Liver (tissue), 8 donors: ENCODE measurements at regions not wholly inside any gene's neighbourhood (a gene's known extent, or its start where the extent isn't known, plus 50 kb on each side); places are given as distances from the start of the nearest gene placed in this dataset.

Source experiments
- DNase-seq: peaks from one replicate; pipeline ENCODE4 v3.0.0-alpha.2; 2017; ENCODE audit warnings: low spot score
- H3K27ac ChIP-seq, 2 donors: one replicate each; pipeline ENCODE4 v1.7.0; 2013; ENCODE audit warnings: inconsistent platforms in 2 of 2, low read length in 2 of 2, control low read depth in 1 of 2, low read depth in 1 of 2, mild to moderate bottlenecking in 1 of 2
- H3K27me3 ChIP-seq, 4 donors: one replicate each; pipeline versions ENCODE4 v1.6.1 to v1.7.0; 2013; ENCODE audit warnings: low read length in 3 of 4, inconsistent platforms in 1 of 4, mild to moderate bottlenecking in 1 of 4, moderate library complexity in 1 of 4; ENCODE audit not compliant: control insufficient read depth in 4 of 4, insufficient read depth in 4 of 4
- H3K36me3 ChIP-seq, 4 donors: one replicate each; pipeline versions ENCODE4 v1.6.1 to v1.7.0; 2013; ENCODE audit warnings: low read length in 3 of 4, mild to moderate bottlenecking in 3 of 4, low read depth in 1 of 4, moderate library complexity in 1 of 4; ENCODE audit not compliant: control insufficient read depth in 4 of 4, insufficient read depth in 3 of 4
- H3K4me1 ChIP-seq, 4 donors: one replicate each; pipeline versions ENCODE4 v1.6.1 to v1.7.0; 2013; ENCODE audit warnings: low read length in 3 of 4, mild to moderate bottlenecking in 3 of 4, moderate library complexity in 1 of 4; ENCODE audit not compliant: control insufficient read depth in 4 of 4, insufficient read depth in 4 of 4
- H3K4me3 ChIP-seq, 3 donors: one replicate each; pipeline versions ENCODE4 v1.6.1 to v1.7.0; 2013; ENCODE audit warnings: low read length in 3 of 3, control low read depth in 1 of 3, low read depth in 1 of 3, mild to moderate bottlenecking in 1 of 3
- H3K9ac ChIP-seq, 2 donors: one replicate each; pipeline ENCODE4 v1.7.0; 2013; ENCODE audit warnings: low read length in 2 of 2, mild to moderate bottlenecking in 2 of 2, moderate library complexity in 2 of 2, control low read depth in 1 of 2, low read depth in 1 of 2
- H3K9me3 ChIP-seq, 4 donors: one replicate each; pipeline versions ENCODE4 v1.6.1 to v1.7.0; 2013; ENCODE audit warnings: low read length in 3 of 4; ENCODE audit not compliant: control insufficient read depth in 4 of 4
- ATF3 ChIP-seq: IDR thresholded peaks from 2 replicates; pipeline ENCODE4 v1.6.1; 2016; ENCODE audit warnings: antibody characterized with exemption
- CTCF ChIP-seq: fragments of 150-350 bp; IDR thresholded peaks from 2 replicates; pipeline ENCODE4 v1.5.1; 2017; ENCODE audit warnings: improper control_type of control experiment, low read depth, low read length; ENCODE audit not compliant: missing input control
- EGR1 ChIP-seq, 2 donors: IDR thresholded peaks; 2 replicates each; pipeline ENCODE4 v1.6.1; 2016 to 2018; ENCODE audit warnings: antibody characterized with exemption in 2 of 2, low read depth in 2 of 2
- FOXA1 ChIP-seq: IDR thresholded peaks from 2 replicates; pipeline ENCODE4 v1.6.1; 2016; ENCODE audit warnings: antibody characterized with exemption
- FOXA2 ChIP-seq: IDR thresholded peaks from 2 replicates; pipeline ENCODE4 v1.6.1; 2016; ENCODE audit warnings: antibody characterized with exemption
- GABPA ChIP-seq, 2 donors: IDR thresholded peaks in 1 of 2; conservative IDR thresholded peaks in 1 of 2; 2 replicates each; pipeline ENCODE4 v1.6.1; 2016; ENCODE audit warnings: antibody characterized with exemption in 2 of 2, mild to moderate bottlenecking in 1 of 2, moderate library complexity in 1 of 2
- HNF4A ChIP-seq, 2 donors: conservative IDR thresholded peaks; 2 replicates each; pipeline ENCODE4 v1.6.1; 2016; ENCODE audit warnings: antibody characterized with exemption in 2 of 2, mild to moderate bottlenecking in 2 of 2
- HNF4G ChIP-seq: IDR thresholded peaks from 2 replicates; pipeline ENCODE4 v1.6.1; 2016; ENCODE audit warnings: antibody characterized with exemption
- JUND ChIP-seq, 2 donors: IDR thresholded peaks; 2 replicates each; pipeline ENCODE4 v1.6.1; 2016; ENCODE audit warnings: antibody characterized with exemption in 2 of 2
- NR2F2 ChIP-seq: IDR thresholded peaks from 2 replicates; pipeline ENCODE4 v1.6.1; 2016; ENCODE audit warnings: antibody characterized with exemption
- RAD21 ChIP-seq, 2 donors: IDR thresholded peaks; 2 replicates each; pipeline ENCODE4 v1.6.1; 2016; ENCODE audit warnings: antibody characterized with exemption in 2 of 2, mild to moderate bottlenecking in 2 of 2
- RXRA ChIP-seq, 2 donors: IDR thresholded peaks; 2 replicates each; pipeline ENCODE4 v1.6.1; 2017 to 2018; ENCODE audit warnings: antibody characterized with exemption in 2 of 2, mild to moderate bottlenecking in 1 of 2
- SP1 ChIP-seq: IDR thresholded peaks from 2 replicates; pipeline ENCODE4 v1.6.1; 2018; ENCODE audit warnings: antibody characterized with exemption, mild to moderate bottlenecking
- TAF1 ChIP-seq: conservative IDR thresholded peaks from 2 replicates; pipeline ENCODE4 v1.6.1; 2016; ENCODE audit warnings: antibody characterized with exemption, mild to moderate bottlenecking
- YY1 ChIP-seq: IDR thresholded peaks from 2 replicates; pipeline ENCODE4 v1.6.1; 2016; ENCODE audit warnings: antibody characterized with exemption, mild to moderate bottlenecking
- WGBS: extraction: QIAGEN DNeasy Blood & Tissue Kit; methylation state at CpG from one replicate; pipeline ENCODE4 v1.1.7; 2013; 5-methylcytosine and 5-hydroxymethylcytosine counted together
- TF ChIP-seq, protein P1 (sequence below): IDR thresholded peaks from 2 replicates; pipeline ENCODE4 v1.6.1; 2016; ENCODE audit warnings: antibody characterized with exemption, mild to moderate bottlenecking
- TF ChIP-seq, protein P2 (sequence below): IDR thresholded peaks from 2 replicates; pipeline ENCODE4 v1.6.1; 2016; ENCODE audit warnings: antibody characterized with exemption
- donor health status: healthy.
- donor health status: healthy.
- donor health status: healthy.
- donor health status: healthy.
- donor health status: healthy.

DNA sequence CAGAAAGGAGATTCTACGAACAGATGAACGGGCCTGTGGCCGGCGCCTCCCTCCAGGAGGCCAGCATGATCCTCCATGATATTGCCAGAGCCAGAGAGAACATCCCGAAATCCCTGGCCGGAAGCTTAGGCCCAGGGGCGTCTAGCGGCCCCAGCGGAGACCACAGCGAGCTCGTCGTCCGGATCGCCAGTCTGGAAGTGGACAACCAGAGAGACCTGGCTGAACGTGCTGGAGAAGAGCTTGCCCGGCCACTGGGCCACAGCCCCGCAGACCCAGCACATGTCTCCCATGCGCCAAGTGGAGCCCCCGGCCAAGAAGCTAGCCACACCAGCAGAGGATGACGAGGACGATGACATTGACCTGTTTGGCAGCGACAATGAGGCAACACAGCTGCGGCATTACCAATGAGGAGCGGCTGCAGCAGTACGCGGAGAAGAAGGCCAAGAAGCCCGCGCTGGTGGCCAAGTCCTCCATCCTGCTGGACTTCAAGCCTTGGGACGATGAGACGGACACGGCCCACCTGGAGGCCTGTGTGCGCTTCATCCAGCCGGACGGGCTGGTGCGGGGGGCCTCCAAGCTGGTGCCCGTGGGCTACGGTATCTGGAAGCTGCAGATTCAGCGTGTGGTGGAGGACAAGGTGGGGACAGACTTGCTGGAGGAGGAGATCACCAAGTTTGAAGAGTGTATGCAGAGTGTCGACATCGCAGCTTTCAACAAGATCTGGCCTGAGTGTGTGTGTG is 78.8 kb upstream of the FRY start:
- H3K9ac ChIP-seq: no peak overlapping the region
- no peaks in the 10 kb centered on the region for H3K36me3 ChIP-seq
- no peak for DNase-seq
- H3K4me3 ChIP-seq: no peak overlapping the region
- no peaks in the 10 kb centered on the region for H3K27me3 ChIP-seq
- H3K9me3 ChIP-seq: no peaks in the 10 kb centered on the region
- 98% methylated on average over 40 of the region's 40 CpGs for WGBS
- no peak overlapping the region for H3K27ac ChIP-seq
- peaks cover 0 to 19% (median 4%) of the 10 kb centered on the region in 4 donors for H3K4me1 ChIP-seq
- TF ChIP-seq RXRA (IDR thresholded peaks at IDR 0.05): no peak
- TF ChIP-seq FOXA1: no peak
- TF ChIP-seq, protein P1, sequence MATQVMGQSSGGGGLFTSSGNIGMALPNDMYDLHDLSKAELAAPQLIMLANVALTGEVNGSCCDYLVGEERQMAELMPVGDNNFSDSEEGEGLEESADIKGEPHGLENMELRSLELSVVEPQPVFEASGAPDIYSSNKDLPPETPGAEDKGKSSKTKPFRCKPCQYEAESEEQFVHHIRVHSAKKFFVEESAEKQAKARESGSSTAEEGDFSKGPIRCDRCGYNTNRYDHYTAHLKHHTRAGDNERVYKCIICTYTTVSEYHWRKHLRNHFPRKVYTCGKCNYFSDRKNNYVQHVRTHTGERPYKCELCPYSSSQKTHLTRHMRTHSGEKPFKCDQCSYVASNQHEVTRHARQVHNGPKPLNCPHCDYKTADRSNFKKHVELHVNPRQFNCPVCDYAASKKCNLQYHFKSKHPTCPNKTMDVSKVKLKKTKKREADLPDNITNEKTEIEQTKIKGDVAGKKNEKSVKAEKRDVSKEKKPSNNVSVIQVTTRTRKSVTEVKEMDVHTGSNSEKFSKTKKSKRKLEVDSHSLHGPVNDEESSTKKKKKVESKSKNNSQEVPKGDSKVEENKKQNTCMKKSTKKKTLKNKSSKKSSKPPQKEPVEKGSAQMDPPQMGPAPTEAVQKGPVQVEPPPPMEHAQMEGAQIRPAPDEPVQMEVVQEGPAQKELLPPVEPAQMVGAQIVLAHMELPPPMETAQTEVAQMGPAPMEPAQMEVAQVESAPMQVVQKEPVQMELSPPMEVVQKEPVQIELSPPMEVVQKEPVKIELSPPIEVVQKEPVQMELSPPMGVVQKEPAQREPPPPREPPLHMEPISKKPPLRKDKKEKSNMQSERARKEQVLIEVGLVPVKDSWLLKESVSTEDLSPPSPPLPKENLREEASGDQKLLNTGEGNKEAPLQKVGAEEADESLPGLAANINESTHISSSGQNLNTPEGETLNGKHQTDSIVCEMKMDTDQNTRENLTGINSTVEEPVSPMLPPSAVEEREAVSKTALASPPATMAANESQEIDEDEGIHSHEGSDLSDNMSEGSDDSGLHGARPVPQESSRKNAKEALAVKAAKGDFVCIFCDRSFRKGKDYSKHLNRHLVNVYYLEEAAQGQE: no peak
- no peak for TF ChIP-seq FOXA2
- TF ChIP-seq GABPA (IDR thresholded peaks at IDR 0.05 in 1 of 2, conservative IDR thresholded peaks at IDR 0.05 in 1 of 2): no peak
- no peak for TF ChIP-seq JUND (IDR thresholded peaks at IDR 0.05)
- TF ChIP-seq EGR1 (IDR thresholded peaks at IDR 0.05; ENCODE audit: low read depth in 2 of 2): no peak
- no peak for TF ChIP-seq HNF4A (conservative IDR thresholded peaks at IDR 0.05)
- TF ChIP-seq, protein P2, sequence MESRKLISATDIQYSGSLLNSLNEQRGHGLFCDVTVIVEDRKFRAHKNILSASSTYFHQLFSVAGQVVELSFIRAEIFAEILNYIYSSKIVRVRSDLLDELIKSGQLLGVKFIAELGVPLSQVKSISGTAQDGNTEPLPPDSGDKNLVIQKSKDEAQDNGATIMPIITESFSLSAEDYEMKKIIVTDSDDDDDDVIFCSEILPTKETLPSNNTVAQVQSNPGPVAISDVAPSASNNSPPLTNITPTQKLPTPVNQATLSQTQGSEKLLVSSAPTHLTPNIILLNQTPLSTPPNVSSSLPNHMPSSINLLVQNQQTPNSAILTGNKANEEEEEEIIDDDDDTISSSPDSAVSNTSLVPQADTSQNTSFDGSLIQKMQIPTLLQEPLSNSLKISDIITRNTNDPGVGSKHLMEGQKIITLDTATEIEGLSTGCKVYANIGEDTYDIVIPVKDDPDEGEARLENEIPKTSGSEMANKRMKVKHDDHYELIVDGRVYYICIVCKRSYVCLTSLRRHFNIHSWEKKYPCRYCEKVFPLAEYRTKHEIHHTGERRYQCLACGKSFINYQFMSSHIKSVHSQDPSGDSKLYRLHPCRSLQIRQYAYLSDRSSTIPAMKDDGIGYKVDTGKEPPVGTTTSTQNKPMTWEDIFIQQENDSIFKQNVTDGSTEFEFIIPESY: no peak
- no peak for TF ChIP-seq RAD21 (IDR thresholded peaks at IDR 0.05)
- TF ChIP-seq ATF3: no peak
- TF ChIP-seq NR2F2: no peak
- no peak for TF ChIP-seq YY1
- TF ChIP-seq SP1: no peak

- Histone ChIP-seq H3K9ac (no peak overlapping the region), H3K4me3 (no peak overlapping the region), H3K36me3 (no peaks in the 10 kb centered on the region), H3K9me3 (no peaks in the 10 kb centered on the region), H3K27ac (no peak overlapping the region), H3K4me1 (peaks cover 0 to 3% (median 1%) of the 10 kb centered on the region in 4 donors), H3K27me3 (no peaks in the 10 kb centered on the region)
- no peak for DNase-seq
- WGBS: 93% methylated on average over 3 of the region's 3 CpGs
- TF ChIP-seq YY1: no peak
- TF ChIP-seq HNF4A (conservative IDR thresholded peaks at IDR 0.05): no peak
- no peak for TF ChIP-seq TAF1
- no peak for TF ChIP-seq FOXA1
- no peak for TF ChIP-seq HNF4G
- TF ChIP-seq, protein P1: no peak
- TF ChIP-seq JUND (IDR thresholded peaks at IDR 0.05): no peak
- no peak for TF ChIP-seq SP1
- no peak for TF ChIP-seq FOXA2
- TF ChIP-seq CTCF: no peak
These were observed 76.5 kb upstream of the FRY start for GRCh38 chr13:31955101-31955500.
